HG03196 (cell line): ENCODE measurements at regions not wholly inside any gene's neighbourhood (a gene's known extent, or its start where the extent isn't known, plus 50 kb on each side); places are given as distances from the start of the nearest gene placed in this dataset.

Experiments used
- ATAC-seq: cut with Tn5 transposase; IDR thresholded peaks from one replicate; pipeline ENCODE4 v1.9.1; 2021; ENCODE audit not compliant: unreplicated experiment

- no peak for ATAC-seq
Measured at GRCh38 chr11:121950160-121950559, 165.9 kb downstream of the BLID start.

GRCh38 chr11:121946514-121946913 is 169.5 kb downstream of the BLID start:
- ATAC-seq = no peak

GRCh38 chr11:121944556-121945230 is 171.3 kb downstream of the BLID start:
- ATAC-seq = no peak

- no peak for ATAC-seq
Measured at GRCh38 chr11:121938076-121938475, 177.9 kb downstream of the BLID start.

GRCh38 chr11:121936781-121937447 is 179.1 kb downstream of the BLID start:
- no peak for ATAC-seq

GRCh38 chr11:121936370-121936769 is 179.6 kb downstream of the BLID start:
- no peak for ATAC-seq

GRCh38 chr11:121933694-121934093 is 182.3 kb downstream of the BLID start:
- ATAC-seq = no peak

- no peak for ATAC-seq
Measured at GRCh38 chr11:121933294-121933693, 182.7 kb downstream of the BLID start.

GRCh38 chr11:121932646-121933185 is 183.3 kb downstream of the BLID start:
- no peak for ATAC-seq

- no peak for ATAC-seq
Measured at GRCh38 chr11:121931748-121932352, 184.2 kb downstream of the BLID start.

GRCh38 chr11:121931121-121931520 is 184.9 kb downstream of the BLID start:
- no peak for ATAC-seq

GRCh38 chr11:121930004-121930965 is 185.7 kb downstream of the BLID start:
- no peak for ATAC-seq

GRCh38 chr11:121929581-121929980 is 186.4 kb downstream of the BLID start:
- no peak for ATAC-seq

GRCh38 chr11:121928597-121929580 is 187.1 kb downstream of the BLID start:
- no peak for ATAC-seq

GRCh38 chr11:121927789-121928188 is 188.2 kb downstream of the BLID start:
- ATAC-seq = no peak

- no peak for ATAC-seq
Measured at GRCh38 chr11:121927097-121927785, 188.8 kb downstream of the BLID start.

GRCh38 chr11:121924191-121924590 is 191.8 kb downstream of the BLID start:
- no peak for ATAC-seq

GRCh38 chr11:121917482-121917881 is 198.5 kb downstream of the BLID start:
- no peak for ATAC-seq

GRCh38 chr11:121914508-121915059 is 201.4 kb downstream of the BLID start:
- ATAC-seq = no peak
